Stomach (tissue), 8 donors: ENCODE measurements at regions not wholly inside any gene's neighbourhood (a gene's known extent, or its start where the extent isn't known, plus 50 kb on each side); places are given as distances from the start of the nearest gene placed in this dataset.

Source experiments
- DNase-seq, 2 donors: peaks; one replicate each; pipeline versions ENCODE4 v3.0.0 to v3.0.0-alpha.2; 2013 to 2019
- H3K27ac ChIP-seq, 5 donors: fragments of 200-600 bp in 4 of 5; sonication (generic) in 4 of 5; one replicate each; pipeline ENCODE4 v1.5.1; 2013 to 2019; ENCODE audit warnings: mild to moderate bottlenecking in 1 of 5, moderate library complexity in 1 of 5
- H3K27me3 ChIP-seq, 3 donors: fragments of 200-600 bp; sonication (generic); one replicate each; pipeline ENCODE4 v1.5.1; 2017 to 2019; ENCODE audit warnings: mixed run types in 1 of 3
- H3K36me3 ChIP-seq, 4 donors: fragments of 200-600 bp; sonication (generic); 1 replicate in 3 of 4; 2 replicates in 1 of 4; pipeline ENCODE4 v1.5.1; 2016 to 2019
- H3K4me1 ChIP-seq, 4 donors: fragments of 200-600 bp; sonication (generic); one replicate each; pipeline ENCODE4 v1.5.1; 2016 to 2019
- H3K4me3 ChIP-seq, 4 donors: fragments of 200-600 bp; sonication (generic) in 3 of 4; one replicate each; pipeline ENCODE4 v1.5.1; 2016 to 2019; ENCODE audit warnings: mild to moderate bottlenecking in 1 of 4
- H3K9me3 ChIP-seq, 4 donors: fragments of 200-600 bp; sonication (generic); one replicate each; pipeline ENCODE4 v1.5.1; 2016 to 2019
- EP300 ChIP-seq: sonication (generic); formaldehyde crosslinking; IDR thresholded peaks from one replicate; pipeline ENCODE4 v1.6.1; 2017; ENCODE audit warnings: antibody characterized with exemption
- POLR2A ChIP-seq, 4 donors: fragments of 450-650 bp; IDR thresholded peaks; one replicate each; pipeline ENCODE4 v1.6.1; 2016; ENCODE audit warnings: antibody characterized with exemption in 4 of 4, control low read depth in 2 of 4, mild to moderate bottlenecking in 1 of 4, moderate library complexity in 1 of 4
- POLR2AphosphoS5 ChIP-seq, 3 donors: sonication (generic); formaldehyde crosslinking; IDR thresholded peaks; one replicate each; pipeline ENCODE4 v1.6.1; 2016; ENCODE audit warnings: antibody characterized with exemption in 3 of 3
- WGBS, 5 donors: extraction: QIAGEN DNeasy Blood & Tissue Kit in 3 of 5; methylation state at CpG; one replicate each; pipeline versions ENCODE4 v1.1.5 to v1.1.7; 2013 to 2018; 5-methylcytosine and 5-hydroxymethylcytosine counted together
- intact Hi-C: fragments of 100-400 bp; cut with DNase I; formaldehyde crosslinking; loops from one replicate; pipeline ENCODE4 v1.15.1; 2023; ENCODE audit warnings: low total_unique reads
- TF ChIP-seq, protein P1 (sequence below), 7 experiments: fragments of 450-650 bp in 4 of 7; fragments of 200-600 bp in 3 of 7; sonication (generic) in 3 of 7; IDR thresholded peaks; one replicate each; pipeline ENCODE4 v1.5.1; 2016 to 2019; ENCODE audit warnings: antibody characterized with exemption in 7 of 7, control low read depth in 2 of 7, mild to moderate bottlenecking in 1 of 7
- donor health status: healthy with polysubstance abuse.
- donor health status: Bipolar disorder and iron deficiency.
- donor health status: healthy.

DNA sequence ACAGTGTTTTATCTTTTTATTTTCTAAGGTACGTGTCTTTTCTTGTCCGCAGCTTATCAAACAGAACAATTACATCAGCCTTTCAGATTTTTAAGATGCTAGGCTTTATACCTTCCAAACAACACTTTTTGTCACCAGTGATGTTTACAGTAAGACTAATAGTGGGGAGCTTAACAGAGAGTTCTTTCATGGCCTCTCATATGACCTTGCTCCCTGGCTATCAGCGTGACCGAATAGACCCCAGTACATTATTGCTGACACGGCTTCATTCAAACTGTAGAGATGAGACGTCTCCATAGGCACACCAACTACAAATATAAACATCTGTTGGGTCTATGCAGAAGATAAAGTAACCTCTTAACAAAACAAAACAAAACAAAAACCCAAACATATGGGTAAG, 477.6 kb upstream of the KCNMB2 start:
- Histone ChIP-seq H3K27me3 (no peaks in the 10 kb centered on the region), H3K4me1 (peaks cover 0 to 28% (median 14%) of the 10 kb centered on the region in 4 donors), H3K9me3 (no peaks in the 10 kb centered on the region), H3K4me3 (no peak overlapping the region), H3K27ac (no peak overlapping the region), H3K36me3 (no peaks in the 10 kb centered on the region)
- intact Hi-C loops = no loop called here
- DNase-seq = no peak
- 72 to 84% (median 80%) methylated on average over 6 of the region's 6 CpGs for WGBS, 5 donors
- TF ChIP-seq POLR2AphosphoS5 (IDR thresholded peaks at IDR 0.05) = no peak
- TF ChIP-seq, protein P1, sequence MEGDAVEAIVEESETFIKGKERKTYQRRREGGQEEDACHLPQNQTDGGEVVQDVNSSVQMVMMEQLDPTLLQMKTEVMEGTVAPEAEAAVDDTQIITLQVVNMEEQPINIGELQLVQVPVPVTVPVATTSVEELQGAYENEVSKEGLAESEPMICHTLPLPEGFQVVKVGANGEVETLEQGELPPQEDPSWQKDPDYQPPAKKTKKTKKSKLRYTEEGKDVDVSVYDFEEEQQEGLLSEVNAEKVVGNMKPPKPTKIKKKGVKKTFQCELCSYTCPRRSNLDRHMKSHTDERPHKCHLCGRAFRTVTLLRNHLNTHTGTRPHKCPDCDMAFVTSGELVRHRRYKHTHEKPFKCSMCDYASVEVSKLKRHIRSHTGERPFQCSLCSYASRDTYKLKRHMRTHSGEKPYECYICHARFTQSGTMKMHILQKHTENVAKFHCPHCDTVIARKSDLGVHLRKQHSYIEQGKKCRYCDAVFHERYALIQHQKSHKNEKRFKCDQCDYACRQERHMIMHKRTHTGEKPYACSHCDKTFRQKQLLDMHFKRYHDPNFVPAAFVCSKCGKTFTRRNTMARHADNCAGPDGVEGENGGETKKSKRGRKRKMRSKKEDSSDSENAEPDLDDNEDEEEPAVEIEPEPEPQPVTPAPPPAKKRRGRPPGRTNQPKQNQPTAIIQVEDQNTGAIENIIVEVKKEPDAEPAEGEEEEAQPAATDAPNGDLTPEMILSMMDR (IDR thresholded peaks at IDR 0.05) = no peak
- no peak for TF ChIP-seq POLR2A (IDR thresholded peaks at IDR 0.05)
- no peak for TF ChIP-seq EP300

DNA sequence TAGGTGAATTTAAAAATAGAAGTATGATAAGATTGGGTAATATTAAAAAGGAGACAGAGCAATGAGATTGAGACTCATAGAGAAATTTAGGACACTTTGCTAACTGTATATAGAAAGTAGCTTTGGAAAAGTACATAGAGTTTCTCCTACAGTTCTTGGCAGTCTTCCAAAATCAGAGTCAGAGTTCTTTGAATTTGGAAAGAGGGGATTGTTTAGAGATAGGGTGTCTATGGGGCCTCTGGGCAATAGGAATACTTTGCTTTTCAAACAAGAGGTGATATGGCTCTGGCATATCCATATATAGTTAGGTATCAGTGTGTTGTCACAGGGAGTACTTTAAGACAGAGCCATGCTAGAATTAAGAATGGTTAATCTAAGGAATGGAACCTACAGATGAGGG, 477.1 kb upstream of the KCNMB2 start:
- Histone ChIP-seq H3K27me3 (no peaks in the 10 kb centered on the region), H3K4me3 (no peak overlapping the region), H3K36me3 (no peaks in the 10 kb centered on the region), H3K27ac (peak overlapping the region in 1 of 5 donors; percentile 7), H3K4me1 (peaks cover 0 to 28% (median 14%) of the 10 kb centered on the region in 4 donors), H3K9me3 (no peaks in the 10 kb centered on the region)
- intact Hi-C loops = no loop called here
- DNase-seq = peak in 1 of 2 donors; percentile 63
- TF ChIP-seq EP300 (no peak), POLR2A (IDR thresholded peaks at IDR 0.05) (no peak), POLR2AphosphoS5 (IDR thresholded peaks at IDR 0.05) (no peak)
- TF ChIP-seq, protein P1 (IDR thresholded peaks at IDR 0.05) = no peak

DNA sequence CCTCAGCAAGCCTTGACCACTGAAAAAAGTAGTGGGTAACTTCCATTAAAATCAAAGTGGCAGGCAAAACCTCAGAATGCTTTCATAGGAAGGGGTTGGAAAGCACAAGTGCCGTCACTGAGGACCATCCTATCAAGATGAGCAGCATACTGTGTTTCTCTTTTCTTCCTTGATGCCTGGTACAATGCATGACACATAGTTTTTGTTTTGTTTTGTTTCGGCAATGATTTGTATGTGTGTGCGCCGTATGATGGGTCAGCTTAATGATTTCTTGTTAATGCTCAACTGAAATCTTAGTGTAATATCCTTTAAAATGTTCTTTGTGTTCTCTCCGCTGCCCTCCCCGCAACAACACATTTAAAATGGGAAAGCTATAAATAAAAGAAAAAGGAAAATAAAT, 476.4 kb upstream of the KCNMB2 start:
- peaks cover 0 to 28% (median 14%) of the 10 kb centered on the region in 4 donors for H3K4me1 ChIP-seq
- H3K27ac ChIP-seq = peak overlapping the region in 2 of 5 donors; percentile 7 to 24
- no peaks in the 10 kb centered on the region for H3K9me3 ChIP-seq
- 78 to 89% (median 84%) methylated on average over 6 of the region's 6 CpGs for WGBS, 5 donors
- intact Hi-C loops = no loop called here
- TF ChIP-seq, protein P1 (IDR thresholded peaks at IDR 0.05) = no peak
- no peak for TF ChIP-seq POLR2A (IDR thresholded peaks at IDR 0.05)
- TF ChIP-seq POLR2AphosphoS5 (IDR thresholded peaks at IDR 0.05) = no peak
- TF ChIP-seq EP300 = no peak
- H3K27me3 ChIP-seq = no peaks in the 10 kb centered on the region
- no peaks in the 10 kb centered on the region for H3K36me3 ChIP-seq
- H3K4me3 ChIP-seq = no peak overlapping the region
- DNase-seq = no peak

DNA sequence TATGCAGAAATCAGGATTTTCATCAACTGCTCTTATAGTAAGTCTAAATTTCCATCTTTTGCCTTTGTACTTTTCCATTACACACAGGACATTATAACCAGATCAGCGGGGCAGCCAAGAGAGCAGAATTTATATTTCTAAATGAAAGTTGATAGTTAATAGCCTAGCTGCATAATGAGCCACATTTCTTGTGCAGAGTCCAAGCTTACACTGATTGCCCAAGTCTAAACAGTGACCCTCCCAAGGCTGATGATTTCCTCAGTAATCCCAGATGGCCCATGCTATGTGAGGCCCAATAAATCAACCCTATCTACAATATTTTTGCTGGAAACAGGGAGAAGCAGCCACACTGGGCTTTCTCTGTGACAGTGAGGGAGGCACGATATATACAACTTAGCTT, 475.8 kb upstream of the KCNMB2 start:
- DNase-seq = peak in 1 of 2 donors; percentile 76
- H3K4me1 ChIP-seq = peaks cover 0 to 28% (median 14%) of the 10 kb centered on the region in 4 donors
- peak overlapping the region in 2 of 5 donors; percentile 9 to 24 for H3K27ac ChIP-seq
- WGBS, 5 donors = 56 to 82% (median 73%) methylated on average over 2 of the region's 2 CpGs
- TF ChIP-seq EP300 (no peak), POLR2AphosphoS5 (IDR thresholded peaks at IDR 0.05) (peak in 2 of 3 donors; percentile 11 to 19)
- TF ChIP-seq, protein P1 (IDR thresholded peaks at IDR 0.05) = no peak
- no peaks in the 10 kb centered on the region for H3K36me3 ChIP-seq
- intact Hi-C loops = no loop called here
- H3K9me3 ChIP-seq = no peaks in the 10 kb centered on the region
- no peak overlapping the region for H3K4me3 ChIP-seq
- no peaks in the 10 kb centered on the region for H3K27me3 ChIP-seq
